Neural cell (in vitro differentiated cells): ENCODE measurements at regions not wholly inside any gene's neighbourhood (a gene's known extent, or its start where the extent isn't known, plus 50 kb on each side); places are given as distances from the start of the nearest gene placed in this dataset.

Source experiments
- H2AFZ ChIP-seq: fragments of 200-600, 300-800 bp; sonication (generic), shearing (Covaris generic); 2 replicates; pipeline ENCODE4 v1.6.0; 2014; ENCODE audit warnings: low read depth, mild to moderate bottlenecking, antibody characterized with exemption, low read length, moderate library complexity
- H3F3A ChIP-seq: fragments of 200-600 bp; shearing (Covaris generic); 2 replicates; pipeline ENCODE4 v1.6.1; 2016; ENCODE audit warnings: mild to moderate bottlenecking, moderate library complexity, mixed read lengths, antibody characterized with exemption, low read length; ENCODE audit not compliant: insufficient read depth, poor library complexity, severe bottlenecking
- H3K27ac ChIP-seq: fragments of 200-600, 300-800 bp; sonication (generic), shearing (Covaris generic); 2 replicates; pipeline ENCODE4 v1.5.1; 2014; ENCODE audit warnings: mild to moderate bottlenecking, low read length, moderate library complexity
- H3K27me3 ChIP-seq: fragments of 300-800, 200-600 bp; sonication (generic), shearing (Covaris generic); 2 replicates; pipeline ENCODE4 v1.6.0; 2014; ENCODE audit warnings: mild to moderate bottlenecking, low read depth, low read length, moderate library complexity; ENCODE audit not compliant: insufficient read depth
- H3K36me3 ChIP-seq: fragments of 300-800, 200-600 bp; sonication (generic), shearing (Covaris generic); 2 replicates; pipeline ENCODE4 v1.5.1; 2014; ENCODE audit warnings: mild to moderate bottlenecking, antibody characterized with exemption, low read length, moderate library complexity; ENCODE audit not compliant: insufficient read depth
- H3K4me2 ChIP-seq: fragments of 300-800, 200-600 bp; sonication (generic), shearing (Covaris generic); 2 replicates; pipeline ENCODE4 v1.6.0; 2014; ENCODE audit warnings: mild to moderate bottlenecking, low read length
- H3K4me3 ChIP-seq: fragments of 300-800, 200-600 bp; sonication (generic), shearing (Covaris generic); 2 replicates; pipeline ENCODE4 v1.5.1; 2014; ENCODE audit warnings: mild to moderate bottlenecking, low read length, moderate library complexity
- H3K79me2 ChIP-seq: fragments of 200-600 bp; shearing (Covaris generic); replicated peaks from 2 replicates; pipeline ENCODE4 v1.6.0; 2014; ENCODE audit warnings: mild to moderate bottlenecking, low read length, moderate library complexity; ENCODE audit not compliant: insufficient read depth
- H3K9ac ChIP-seq: fragments of 300-800, 200-600 bp; sonication (generic), shearing (Covaris generic); 2 replicates; pipeline ENCODE4 v1.6.1; 2016; ENCODE audit warnings: mild to moderate bottlenecking, low read length, mixed read lengths
- H3K9me2 ChIP-seq: fragments of 200-600 bp; shearing (Covaris generic); 2 replicates; pipeline ENCODE4 v1.6.1; 2016; ENCODE audit warnings: mild to moderate bottlenecking, low read length, mixed read lengths; ENCODE audit not compliant: insufficient read depth
- H3K9me3 ChIP-seq: fragments of 200-600, 300-800 bp; sonication (generic), shearing (Covaris generic); 2 replicates; pipeline ENCODE4 v1.6.1; 2016; ENCODE audit warnings: mild to moderate bottlenecking, mixed run types, low read length, moderate library complexity, mixed read lengths
- H4K20me1 ChIP-seq: fragments of 200-600 bp; shearing (Covaris generic); 2 replicates; pipeline ENCODE4 v1.6.1; 2016; ENCODE audit warnings: mild to moderate bottlenecking, mixed run types; ENCODE audit not compliant: insufficient read depth
- EP300 ChIP-seq: fragments of 450-650 bp; conservative IDR thresholded peaks from 2 replicates; pipeline ENCODE4 v1.6.1; 2014; ENCODE audit warnings: antibody characterized with exemption, mild to moderate bottlenecking, moderate library complexity; ENCODE audit not compliant: poor library complexity, severe bottlenecking
- EZH2 ChIP-seq: fragments of 200-600, 300-800 bp; shearing (Covaris generic), sonication (generic); IDR thresholded peaks from 2 replicates; pipeline ENCODE4 v1.6.1; 2014; ENCODE audit warnings: antibody characterized with exemption, low read length, borderline replicate concordance, mild to moderate bottlenecking; ENCODE audit not compliant: insufficient read depth, poor library complexity, severe bottlenecking
- MXI1 ChIP-seq: fragments of 450-650 bp; conservative IDR thresholded peaks from 2 replicates; pipeline ENCODE4 v1.6.1; 2014; ENCODE audit warnings: antibody characterized with exemption, mild to moderate bottlenecking; ENCODE audit not compliant: poor library complexity, severe bottlenecking
- POLR2AphosphoS5 ChIP-seq: IDR thresholded peaks from 2 replicates; pipeline ENCODE4 v1.6.1; 2012
- RAD21 ChIP-seq: fragments of 450-650 bp; conservative IDR thresholded peaks from 2 replicates; pipeline ENCODE4 v1.6.1; 2014; ENCODE audit warnings: antibody characterized with exemption, mild to moderate bottlenecking, moderate library complexity
- SMC3 ChIP-seq: fragments of 450-650 bp; conservative IDR thresholded peaks from 2 replicates; pipeline ENCODE4 v1.6.1; 2014; ENCODE audit warnings: antibody characterized with exemption, mild to moderate bottlenecking, moderate library complexity; ENCODE audit not compliant: poor library complexity
- TAF1 ChIP-seq: IDR thresholded peaks from 2 replicates; pipeline ENCODE4 v1.6.1; 2012; ENCODE audit warnings: low read depth
- TF ChIP-seq, protein P1 (sequence below): IDR thresholded peaks from 2 replicates; pipeline ENCODE4 v1.6.1; 2012; ENCODE audit warnings: borderline replicate concordance
- TF ChIP-seq, protein P2 (sequence below): fragments of 450-650 bp; IDR thresholded peaks from 2 replicates; pipeline ENCODE4 v1.5.1; 2014; ENCODE audit warnings: antibody characterized with exemption, mild to moderate bottlenecking, moderate library complexity; ENCODE audit not compliant: poor library complexity, severe bottlenecking

DNA sequence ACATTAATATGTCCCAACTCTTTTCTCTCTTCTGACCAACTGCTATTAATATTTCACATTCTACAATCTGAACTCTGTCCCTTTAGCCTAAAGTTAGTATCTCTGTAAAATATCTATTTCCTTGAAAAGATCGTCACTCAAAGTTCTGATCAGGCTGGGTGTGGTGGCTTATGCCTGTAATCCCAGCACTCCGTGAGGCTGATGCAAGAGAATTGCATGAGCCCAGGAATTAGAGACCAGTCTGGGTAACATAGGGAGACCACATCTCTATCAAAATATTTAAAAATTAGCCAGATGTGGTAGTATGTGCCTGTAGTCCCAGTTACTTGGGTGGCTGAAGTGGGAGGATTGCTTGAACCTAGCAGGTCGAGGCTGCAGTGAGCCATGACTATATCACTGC lies 695.6 kb downstream of the MCTP2 start:
- no peaks in the 10 kb centered on the region for H3K9me2 ChIP-seq
- H3K36me3 ChIP-seq = no peaks in the 10 kb centered on the region
- H3K4me2 ChIP-seq = no peak overlapping the region
- no peak overlapping the region for H3K27ac ChIP-seq
- no peaks in the 10 kb centered on the region for H4K20me1 ChIP-seq
- TF ChIP-seq RAD21 (no peak), MXI1 (no peak), TAF1 (no peak), POLR2AphosphoS5 (no peak), EZH2 (no peak), EP300 (no peak), SMC3 (no peak)
- TF ChIP-seq, protein P1, sequence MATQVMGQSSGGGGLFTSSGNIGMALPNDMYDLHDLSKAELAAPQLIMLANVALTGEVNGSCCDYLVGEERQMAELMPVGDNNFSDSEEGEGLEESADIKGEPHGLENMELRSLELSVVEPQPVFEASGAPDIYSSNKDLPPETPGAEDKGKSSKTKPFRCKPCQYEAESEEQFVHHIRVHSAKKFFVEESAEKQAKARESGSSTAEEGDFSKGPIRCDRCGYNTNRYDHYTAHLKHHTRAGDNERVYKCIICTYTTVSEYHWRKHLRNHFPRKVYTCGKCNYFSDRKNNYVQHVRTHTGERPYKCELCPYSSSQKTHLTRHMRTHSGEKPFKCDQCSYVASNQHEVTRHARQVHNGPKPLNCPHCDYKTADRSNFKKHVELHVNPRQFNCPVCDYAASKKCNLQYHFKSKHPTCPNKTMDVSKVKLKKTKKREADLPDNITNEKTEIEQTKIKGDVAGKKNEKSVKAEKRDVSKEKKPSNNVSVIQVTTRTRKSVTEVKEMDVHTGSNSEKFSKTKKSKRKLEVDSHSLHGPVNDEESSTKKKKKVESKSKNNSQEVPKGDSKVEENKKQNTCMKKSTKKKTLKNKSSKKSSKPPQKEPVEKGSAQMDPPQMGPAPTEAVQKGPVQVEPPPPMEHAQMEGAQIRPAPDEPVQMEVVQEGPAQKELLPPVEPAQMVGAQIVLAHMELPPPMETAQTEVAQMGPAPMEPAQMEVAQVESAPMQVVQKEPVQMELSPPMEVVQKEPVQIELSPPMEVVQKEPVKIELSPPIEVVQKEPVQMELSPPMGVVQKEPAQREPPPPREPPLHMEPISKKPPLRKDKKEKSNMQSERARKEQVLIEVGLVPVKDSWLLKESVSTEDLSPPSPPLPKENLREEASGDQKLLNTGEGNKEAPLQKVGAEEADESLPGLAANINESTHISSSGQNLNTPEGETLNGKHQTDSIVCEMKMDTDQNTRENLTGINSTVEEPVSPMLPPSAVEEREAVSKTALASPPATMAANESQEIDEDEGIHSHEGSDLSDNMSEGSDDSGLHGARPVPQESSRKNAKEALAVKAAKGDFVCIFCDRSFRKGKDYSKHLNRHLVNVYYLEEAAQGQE = no peak
- TF ChIP-seq, protein P2, sequence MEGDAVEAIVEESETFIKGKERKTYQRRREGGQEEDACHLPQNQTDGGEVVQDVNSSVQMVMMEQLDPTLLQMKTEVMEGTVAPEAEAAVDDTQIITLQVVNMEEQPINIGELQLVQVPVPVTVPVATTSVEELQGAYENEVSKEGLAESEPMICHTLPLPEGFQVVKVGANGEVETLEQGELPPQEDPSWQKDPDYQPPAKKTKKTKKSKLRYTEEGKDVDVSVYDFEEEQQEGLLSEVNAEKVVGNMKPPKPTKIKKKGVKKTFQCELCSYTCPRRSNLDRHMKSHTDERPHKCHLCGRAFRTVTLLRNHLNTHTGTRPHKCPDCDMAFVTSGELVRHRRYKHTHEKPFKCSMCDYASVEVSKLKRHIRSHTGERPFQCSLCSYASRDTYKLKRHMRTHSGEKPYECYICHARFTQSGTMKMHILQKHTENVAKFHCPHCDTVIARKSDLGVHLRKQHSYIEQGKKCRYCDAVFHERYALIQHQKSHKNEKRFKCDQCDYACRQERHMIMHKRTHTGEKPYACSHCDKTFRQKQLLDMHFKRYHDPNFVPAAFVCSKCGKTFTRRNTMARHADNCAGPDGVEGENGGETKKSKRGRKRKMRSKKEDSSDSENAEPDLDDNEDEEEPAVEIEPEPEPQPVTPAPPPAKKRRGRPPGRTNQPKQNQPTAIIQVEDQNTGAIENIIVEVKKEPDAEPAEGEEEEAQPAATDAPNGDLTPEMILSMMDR = no peak
- no peaks in the 10 kb centered on the region for H3K9me3 ChIP-seq
- H3K4me3 ChIP-seq = no peak overlapping the region
- H2AFZ ChIP-seq = no peak overlapping the region
- no peak overlapping the region for H3K9ac ChIP-seq
- no peaks in the 10 kb centered on the region for H3F3A ChIP-seq
- no peaks in the 10 kb centered on the region for H3K79me2 ChIP-seq
- no peaks in the 10 kb centered on the region for H3K27me3 ChIP-seq

DNA sequence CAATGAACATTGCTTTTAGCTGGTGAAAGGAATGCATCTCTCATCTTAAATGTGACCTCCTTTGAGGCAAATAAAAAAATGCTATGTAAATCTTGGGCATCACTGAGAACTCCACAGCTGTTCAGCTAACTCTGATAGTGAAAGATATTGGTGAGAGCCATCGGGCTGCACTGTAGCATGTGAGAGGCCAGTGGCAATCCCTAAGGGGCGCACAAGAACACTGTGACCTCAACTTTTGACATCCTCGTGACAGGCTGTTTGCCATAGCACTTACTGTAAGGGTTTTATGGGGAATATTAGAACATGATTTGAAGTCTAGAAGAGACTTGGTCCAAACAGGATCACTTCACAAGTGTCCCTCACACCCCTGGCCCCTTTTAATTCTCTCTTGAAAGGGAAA lies 697.9 kb downstream of the MCTP2 start:
- H3K9me2 ChIP-seq = no peaks in the 10 kb centered on the region
- no peak overlapping the region for H3K27ac ChIP-seq
- no peaks in the 10 kb centered on the region for H4K20me1 ChIP-seq
- H3K27me3 ChIP-seq = no peaks in the 10 kb centered on the region
- H3K4me3 ChIP-seq = no peak overlapping the region
- TF ChIP-seq EP300 (no peak), SMC3 (no peak), POLR2AphosphoS5 (no peak), EZH2 (no peak), TAF1 (no peak), MXI1 (no peak), RAD21 (no peak)
- TF ChIP-seq, protein P1 = no peak
- TF ChIP-seq, protein P2 = no peak
- no peak overlapping the region for H3K4me2 ChIP-seq
- H3K79me2 ChIP-seq = no peaks in the 10 kb centered on the region
- no peak overlapping the region for H2AFZ ChIP-seq
- no peaks in the 10 kb centered on the region for H3K36me3 ChIP-seq
- no peak overlapping the region for H3K9ac ChIP-seq
- no peaks in the 10 kb centered on the region for H3F3A ChIP-seq
- peaks cover 3% of the 10 kb centered on the region for H3K9me3 ChIP-seq
